Fibroblast of the aortic adventitia (primary cell): ENCODE measurements at regions not wholly inside any gene's neighbourhood (a gene's known extent, or its start where the extent isn't known, plus 50 kb on each side); places are given as distances from the start of the nearest gene placed in this dataset.

Experiments used
- DNase-seq: peaks from one replicate; pipeline ENCODE4 v3.0.0-alpha.2; 2010; ENCODE audit warnings: low read depth
- H3K4me3 ChIP-seq: 2 replicates; pipeline ENCODE4 v1.5.1; 2011; ENCODE audit warnings: low read depth, mild to moderate bottlenecking, control low read depth, low read length, moderate library complexity
- CTCF ChIP-seq: IDR thresholded peaks from 2 replicates; pipeline ENCODE4 v1.5.1; 2011; ENCODE audit warnings: mild to moderate bottlenecking, low read length, control low read depth, inconsistent platforms; ENCODE audit not compliant: insufficient read depth

- no peak overlapping the region for H3K4me3 ChIP-seq
- no peak for TF ChIP-seq CTCF
- no peak for DNase-seq
These were observed 312.5 kb upstream of the PTBP2 start for GRCh38 chr1:96409087-96409486.

- DNase-seq = no peak
- H3K4me3 ChIP-seq = no peak overlapping the region
- no peak for TF ChIP-seq CTCF
These were observed 311.9 kb upstream of the PTBP2 start for GRCh38 chr1:96409689-96410088.

- TF ChIP-seq CTCF = no peak
These were observed 310.6 kb upstream of the PTBP2 start for GRCh38 chr1:96411006-96411405.

GRCh38 chr1:96414598-96414997 lies 307.0 kb upstream of the PTBP2 start:
- no peak for TF ChIP-seq CTCF
- no peak overlapping the region for H3K4me3 ChIP-seq
- DNase-seq = no peak

More at GRCh38 chr1:96411006-96411405, 310.6 kb upstream of the PTBP2 start:
- H3K4me3 ChIP-seq = no peak overlapping the region
- peak; percentile 6 for DNase-seq

GRCh38 chr1:96416111-96416595 lies 305.4 kb upstream of the PTBP2 start:
- no peak for TF ChIP-seq CTCF
- DNase-seq = peak; percentile 100
- H3K4me3 ChIP-seq = no peak overlapping the region

GRCh38 chr1:96416701-96417444 lies 304.7 kb upstream of the PTBP2 start:
- DNase-seq = peak; percentile 22
- no peak for TF ChIP-seq CTCF
- H3K4me3 ChIP-seq = no peak overlapping the region
